Tibial nerve (tissue), 4 donors: ENCODE measurements at regions not wholly inside any gene's neighbourhood (a gene's known extent, or its start where the extent isn't known, plus 50 kb on each side); places are given as distances from the start of the nearest gene placed in this dataset.

Source experiments
- CTCF ChIP-seq, 5 experiments: fragments of 200-600 bp in 3 of 5; fragments of 450-650 bp in 2 of 5; sonication (generic) in 3 of 5; IDR thresholded peaks; one replicate each; pipeline ENCODE4 v1.5.1; 2016 to 2019; ENCODE audit warnings: antibody characterized with exemption in 5 of 5, mild to moderate bottlenecking in 3 of 5, moderate library complexity in 2 of 5
- EP300 ChIP-seq, 2 donors: sonication (generic); formaldehyde crosslinking; IDR thresholded peaks; one replicate each; pipeline ENCODE4 v1.6.1; 2017; ENCODE audit warnings: antibody characterized with exemption in 2 of 2, mild to moderate bottlenecking in 1 of 2
- POLR2A ChIP-seq, 2 donors: fragments of 450-650 bp; IDR thresholded peaks; one replicate each; pipeline ENCODE4 v1.6.1; 2017; ENCODE audit warnings: antibody characterized with exemption in 2 of 2, mild to moderate bottlenecking in 2 of 2, moderate library complexity in 2 of 2

- TF ChIP-seq CTCF (IDR thresholded peaks at IDR 0.05) (no peak), POLR2A (IDR thresholded peaks at IDR 0.05) (no peak), EP300 (IDR thresholded peaks at IDR 0.05) (peak in 1 of 2 donors; percentile 29)
These were observed 50.9 kb upstream of the AK4 start for GRCh38 chr1:65097076-65097475.
